Globus pallidus (tissue), 1 donor: ENCODE measurements at regions not wholly inside any gene's neighbourhood (a gene's known extent, or its start where the extent isn't known, plus 50 kb on each side); places are given as distances from the start of the nearest gene placed in this dataset.
A peak's percentile ranks its signal among the peaks of the same experiment; 100 is the strongest.

Source experiments
- DNase-seq: peaks from one replicate; pipeline ENCODE4 v3.0.0-alpha.2; 2015; ENCODE audit warnings: low spot score

DNA sequence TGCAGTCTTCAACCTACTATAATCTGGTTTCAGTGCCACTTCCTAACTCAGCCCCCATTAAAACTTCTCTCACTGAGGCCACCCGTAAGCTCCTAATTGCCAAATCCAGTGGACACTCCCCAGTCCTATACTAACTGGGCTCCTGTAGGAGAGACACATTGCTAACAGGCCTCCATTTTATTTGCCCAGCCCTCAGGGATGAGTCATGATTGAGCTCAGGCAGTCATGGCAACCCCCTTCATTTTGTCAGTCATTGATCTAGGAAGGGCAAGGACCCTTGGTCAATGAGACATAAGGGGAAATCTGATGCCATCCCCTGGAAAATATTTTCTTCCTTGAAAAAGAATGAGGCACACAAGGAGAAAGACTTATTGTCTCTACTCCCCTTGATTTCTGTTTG, 70.1 kb upstream of the HIF1A start:
- DNase-seq: no peak

- no peak for DNase-seq
Measured at GRCh38 chr14:61627612-61628011, 67.7 kb upstream of the HIF1A start.

DNA sequence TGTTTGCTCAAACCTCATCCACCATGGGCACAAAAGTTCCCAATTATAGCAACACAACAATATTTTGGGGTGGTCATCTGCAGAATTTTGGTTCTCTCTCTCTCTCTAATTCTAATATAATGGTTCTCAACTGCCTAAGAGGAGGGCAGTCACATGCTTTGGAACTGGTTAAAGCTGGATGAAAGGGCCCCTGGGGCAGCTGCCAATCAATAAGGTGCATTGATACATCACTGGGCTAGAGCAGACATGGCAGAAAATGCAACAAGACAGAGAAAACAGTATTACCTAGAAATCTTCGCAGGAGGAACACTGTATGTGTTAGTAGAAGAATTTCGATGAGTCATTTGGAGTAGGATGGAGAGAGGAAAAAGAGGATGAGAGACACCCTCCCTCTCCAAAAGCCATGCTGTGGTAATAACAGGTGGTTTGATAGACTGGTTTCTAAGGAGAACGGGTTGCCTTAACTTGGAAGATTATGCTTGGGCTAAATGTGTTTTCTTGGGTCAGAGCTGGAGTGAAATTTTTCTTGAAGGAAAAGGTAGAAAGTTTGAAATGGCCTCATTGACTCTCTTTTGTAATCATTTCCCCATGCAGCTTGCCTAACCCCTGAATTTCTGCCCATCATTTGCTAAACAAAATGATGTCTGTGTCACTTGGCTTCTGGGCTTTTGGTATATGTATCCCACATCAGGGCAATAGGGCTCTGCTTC, 67.1 kb upstream of the HIF1A start:
- DNase-seq: no peak

DNA sequence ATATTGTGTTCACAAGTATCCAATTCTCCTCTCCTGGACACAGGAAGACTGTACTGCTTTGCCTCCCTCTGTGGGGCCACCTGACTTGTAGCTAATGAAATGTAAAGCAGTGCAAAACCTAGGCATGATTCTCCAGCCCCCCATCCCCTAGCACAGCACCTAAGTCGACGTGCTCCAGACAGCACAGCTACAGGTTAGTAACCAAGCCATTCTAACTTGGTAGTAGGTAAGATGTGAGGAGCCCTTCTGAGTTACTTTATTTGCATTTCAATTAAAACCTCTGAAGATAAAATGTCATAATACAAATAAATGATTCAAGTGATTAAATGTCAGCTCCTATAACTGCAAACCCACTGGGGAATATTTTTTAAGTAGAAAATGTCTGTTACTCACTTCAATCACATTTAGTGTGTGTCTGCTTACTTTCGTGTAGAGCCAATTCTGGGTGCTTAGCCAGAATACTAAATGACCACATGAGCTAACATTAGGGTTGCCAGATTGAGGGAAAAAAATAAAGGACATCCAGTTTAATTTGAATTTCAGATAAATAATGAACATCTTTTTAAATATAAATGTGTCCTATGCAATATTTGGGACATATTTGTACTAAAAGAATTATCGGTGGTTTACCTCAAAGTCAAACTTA, 64.8 kb upstream of the HIF1A start:
- DNase-seq: no peak

GRCh38 chr14:61631045-61631687, 64.1 kb upstream of the HIF1A start:
- DNase-seq: no peak

- DNase-seq: no peak
Measured at GRCh38 chr14:61632401-61632800, 62.9 kb upstream of the HIF1A start.

DNA sequence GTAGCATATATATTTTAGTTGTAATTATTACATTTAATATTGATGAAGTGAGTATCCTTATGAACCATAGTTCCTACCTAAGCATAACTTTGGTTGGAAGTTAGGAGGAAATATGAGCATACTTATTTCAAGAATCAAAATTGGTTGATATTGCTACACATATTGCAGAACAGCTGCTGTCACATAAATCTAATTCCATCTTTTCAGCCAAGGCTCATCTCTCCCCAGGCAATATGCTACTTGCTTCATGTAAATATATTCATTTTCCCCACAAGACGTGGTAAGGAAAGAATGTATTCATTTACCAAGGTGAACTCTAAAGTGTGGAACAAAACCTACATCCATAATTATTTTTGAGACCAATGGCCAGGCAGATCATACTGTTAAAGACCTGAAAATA, 62.5 kb upstream of the HIF1A start:
- DNase-seq: no peak

GRCh38 chr14:61636291-61636690, 59.0 kb upstream of the HIF1A start:
- no peak for DNase-seq

DNA sequence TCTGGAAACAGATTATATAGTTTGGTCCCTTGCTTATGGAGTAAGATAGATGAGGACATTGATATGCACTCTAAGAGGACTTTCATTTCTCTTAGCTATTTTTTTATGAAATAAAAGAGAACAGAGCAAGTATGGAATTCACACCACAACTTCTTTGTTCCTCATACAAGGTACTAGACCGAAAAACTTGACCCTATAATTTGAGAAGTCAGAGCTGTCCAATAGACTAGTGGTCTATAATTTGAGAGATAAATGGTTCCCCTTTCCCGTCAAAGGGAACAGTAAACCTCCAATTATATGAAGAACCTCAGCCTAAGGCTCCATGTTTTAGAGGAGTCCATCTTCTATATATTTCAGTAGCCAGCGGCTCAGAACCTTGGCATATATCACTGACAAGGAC, 58.5 kb upstream of the HIF1A start:
- DNase-seq: no peak

DNA sequence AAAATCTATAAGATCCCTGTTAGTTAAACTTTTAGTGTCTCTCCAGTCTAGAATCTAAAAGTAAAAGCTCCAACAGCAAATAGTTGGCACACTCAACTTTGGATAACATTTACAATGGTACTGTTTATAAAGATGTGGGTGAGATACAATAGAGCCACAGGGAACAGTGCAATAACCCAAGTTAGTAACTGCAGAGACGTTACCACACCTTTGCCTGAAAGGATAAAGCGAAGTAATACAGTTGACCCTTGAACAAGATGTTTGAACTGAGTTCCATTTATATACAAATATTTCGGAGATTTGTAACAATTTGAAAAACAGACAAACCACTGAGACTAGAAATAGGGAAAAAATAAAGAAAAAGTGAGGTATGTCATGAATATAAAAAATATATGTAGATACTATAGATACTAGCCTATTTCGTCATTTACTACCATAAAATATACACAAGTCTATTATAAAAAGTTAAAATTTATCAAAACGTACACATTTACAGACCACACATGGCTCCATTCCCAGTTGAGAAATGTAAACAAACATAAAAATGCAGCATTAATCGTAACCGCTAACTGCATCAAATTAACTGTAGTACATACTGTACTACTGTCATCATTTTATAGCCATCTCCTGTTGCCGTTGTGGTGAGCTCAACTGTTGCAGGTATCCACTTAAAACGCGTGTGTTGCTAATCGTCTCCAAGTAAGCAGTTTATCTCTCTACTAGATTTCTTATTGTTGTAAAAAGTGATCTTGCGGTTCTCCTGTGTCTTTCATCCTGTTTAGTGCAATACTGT, 56.5 kb upstream of the HIF1A start:
- DNase-seq: no peak

GRCh38 chr14:61640158-61641136, 54.9 kb upstream of the HIF1A start:
- DNase-seq: peak; percentile 14

- no peak for DNase-seq
Measured at GRCh38 chr14:61641914-61642613, 53.2 kb upstream of the HIF1A start.

DNA sequence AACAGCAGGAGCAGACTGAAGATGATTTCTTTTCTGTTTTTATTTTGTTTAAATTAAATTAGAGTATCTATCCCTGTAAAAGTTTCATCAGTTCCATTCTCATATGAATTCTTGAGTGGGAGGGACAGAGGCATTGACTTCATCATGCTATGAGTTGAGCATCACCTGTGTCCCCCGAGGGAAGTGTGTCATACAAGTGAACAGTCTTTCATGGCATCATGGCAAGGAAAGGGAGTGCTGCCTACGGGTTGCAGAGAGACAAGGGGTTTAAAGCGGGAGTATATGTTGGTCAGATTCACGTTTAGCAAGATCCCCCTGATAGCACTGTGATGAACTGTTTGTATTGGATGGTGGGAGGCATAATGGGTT, 52.7 kb upstream of the HIF1A start:
- no peak for DNase-seq

DNA sequence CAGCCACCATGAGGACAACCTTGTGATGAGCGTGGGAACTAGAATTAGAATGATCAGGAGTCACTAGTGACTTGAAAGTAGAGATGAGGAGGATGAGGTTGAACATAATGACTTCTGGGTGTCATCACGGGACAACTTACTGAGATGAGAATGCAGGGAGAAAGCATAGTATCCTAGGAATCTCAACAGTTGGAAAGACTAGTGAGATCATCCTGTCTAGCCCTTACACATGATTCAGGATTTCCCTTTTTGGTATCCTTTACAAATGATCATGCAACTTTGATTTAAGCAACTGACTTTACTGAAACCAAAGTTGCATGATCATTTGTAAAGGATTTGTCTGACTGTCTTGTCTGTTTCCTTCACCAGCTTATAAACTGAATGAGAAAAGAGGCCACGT, 51.8 kb upstream of the HIF1A start:
- DNase-seq: no peak

DNA sequence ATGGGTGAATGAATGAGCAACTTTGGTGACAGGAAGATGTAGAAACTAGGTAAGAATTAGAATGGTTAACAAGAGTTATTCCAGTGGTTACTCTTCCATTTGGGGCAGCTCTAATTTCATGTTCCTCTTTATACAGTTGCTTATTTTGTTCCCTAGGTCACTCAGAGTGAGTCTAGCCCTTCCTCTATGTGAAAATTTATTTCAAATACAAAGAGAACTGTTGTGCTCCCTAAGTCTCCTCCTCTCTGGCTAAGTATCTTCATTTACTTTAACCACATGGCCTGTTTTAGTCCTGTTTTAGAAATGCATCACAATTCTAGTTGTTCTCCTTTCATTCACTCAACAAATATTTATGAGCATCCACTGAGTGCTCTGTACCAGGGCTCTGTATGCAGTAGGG, 51.1 kb upstream of the HIF1A start:
- DNase-seq: no peak

GRCh38 chr14:61644834-61645233, 50.5 kb upstream of the HIF1A start:
- no peak for DNase-seq

GRCh38 chr14:61645247-61645646, 50.1 kb upstream of the HIF1A start:
- no peak for DNase-seq
